Esophagus muscularis mucosa (tissue), 4 donors: ENCODE measurements at regions not wholly inside any gene's neighbourhood (a gene's known extent, or its start where the extent isn't known, plus 50 kb on each side); places are given as distances from the start of the nearest gene placed in this dataset.

ENCODE experiments used
- DNase-seq: peaks from one replicate; pipeline ENCODE4 v3.0.0-alpha.2; 2017; ENCODE audit errors: extremely low spot score
- H3K27ac ChIP-seq, 4 donors: fragments of 200-600 bp; sonication (generic); replicated peaks in 1 of 4; 1 replicate in 3 of 4; 2 replicates in 1 of 4; pipeline ENCODE4 v1.5.1; 2016 to 2019; ENCODE audit warnings: mild to moderate bottlenecking in 1 of 4
- H3K27me3 ChIP-seq, 4 donors: fragments of 200-600 bp; sonication (generic); one replicate each; pipeline versions ENCODE4 v1.5.1 to v1.6.0; 2016 to 2019
- H3K36me3 ChIP-seq, 4 donors: fragments of 200-600 bp; sonication (generic); one replicate each; pipeline ENCODE4 v1.5.1; 2016 to 2019
- H3K4me1 ChIP-seq, 4 donors: fragments of 200-600 bp; sonication (generic); one replicate each; pipeline ENCODE4 v1.5.1; 2016 to 2019
- H3K4me3 ChIP-seq, 4 donors: fragments of 200-600 bp; sonication (generic); 1 replicate in 2 of 4; 2 replicates in 2 of 4; pipeline ENCODE4 v1.5.1; 2016 to 2019; ENCODE audit warnings: mild to moderate bottlenecking in 4 of 4, moderate library complexity in 1 of 4
- H3K9me3 ChIP-seq, 4 donors: fragments of 200-600 bp; sonication (generic); 1 replicate in 3 of 4; 2 replicates in 1 of 4; pipeline ENCODE4 v1.5.1; 2016 to 2019
- CTCF ChIP-seq, 3 experiments: fragments of 200-600 bp in 2 of 3; fragments of 450-650 bp in 1 of 3; sonication (generic) in 2 of 3; IDR thresholded peaks; one replicate each; pipeline ENCODE4 v1.5.1; 2017 to 2019; ENCODE audit warnings: antibody characterized with exemption in 3 of 3, mild to moderate bottlenecking in 2 of 3, moderate library complexity in 1 of 3
- EP300 ChIP-seq: sonication (generic); formaldehyde crosslinking; IDR thresholded peaks from one replicate; pipeline ENCODE4 v1.6.1; 2017; ENCODE audit warnings: antibody characterized with exemption
- POLR2A ChIP-seq: fragments of 450-650 bp; IDR thresholded peaks from one replicate; pipeline ENCODE4 v1.6.1; 2017; ENCODE audit warnings: antibody characterized with exemption, moderate library complexity, mild to moderate bottlenecking, low read depth
- POLR2AphosphoS5 ChIP-seq, 2 donors: sonication (generic); formaldehyde crosslinking; IDR thresholded peaks; one replicate each; pipeline ENCODE4 v1.6.1; 2017; ENCODE audit warnings: antibody characterized with exemption in 2 of 2
- WGBS: methylation state at CpG from one replicate; pipeline ENCODE4 v1.1.5; 2018; 5-methylcytosine and 5-hydroxymethylcytosine counted together
- intact Hi-C: fragments of 100-400 bp; cut with DNase I; formaldehyde crosslinking; loops from one replicate; pipeline ENCODE4 v1.15.1; 2023

GRCh38 chr22:48567213-48567975 lies 1260.3 kb downstream of the BRD1 start:
- Histone ChIP-seq H3K36me3 (no peaks in the 10 kb centered on the region), H3K4me1 (no peaks in the 10 kb centered on the region), H3K27me3 (peaks cover 0 to 46% (median 0%) of the 10 kb centered on the region in 4 donors), H3K9me3 (peaks cover 0 to 27% (median 9%) of the 10 kb centered on the region in 4 donors), H3K4me3 (no peak overlapping the region), H3K27ac (no peak overlapping the region)
- 51% methylated on average over 16 of the region's 18 CpGs for WGBS
- intact Hi-C loops: no loop called here
- TF ChIP-seq CTCF (IDR thresholded peaks at IDR 0.05): no peak
- no peak for TF ChIP-seq EP300
- TF ChIP-seq POLR2AphosphoS5 (IDR thresholded peaks at IDR 0.05): no peak
- TF ChIP-seq POLR2A: no peak
- DNase-seq: no peak

GRCh38 chr22:48566741-48567140 lies 1260.9 kb downstream of the BRD1 start:
- no peak overlapping the region for H3K4me3 ChIP-seq
- no peak overlapping the region for H3K27ac ChIP-seq
- no peaks in the 10 kb centered on the region for H3K4me1 ChIP-seq
- intact Hi-C loops: no loop called here
- H3K36me3 ChIP-seq: no peaks in the 10 kb centered on the region
- 74% methylated on average over 13 of the region's 13 CpGs for WGBS
- peaks cover 0 to 43% (median 0%) of the 10 kb centered on the region in 4 donors for H3K27me3 ChIP-seq
- peaks cover 0 to 22% (median 9%) of the 10 kb centered on the region in 4 donors for H3K9me3 ChIP-seq
- DNase-seq: no peak
- TF ChIP-seq POLR2AphosphoS5 (IDR thresholded peaks at IDR 0.05) (no peak), EP300 (no peak), POLR2A (no peak), CTCF (IDR thresholded peaks at IDR 0.05) (no peak)

GRCh38 chr22:48565901-48566501 lies 1261.7 kb downstream of the BRD1 start:
- DNase-seq: no peak
- no peaks in the 10 kb centered on the region for H3K4me1 ChIP-seq
- H3K27ac ChIP-seq: no peak overlapping the region
- 90% methylated on average over 3 of the region's 3 CpGs for WGBS
- no peak overlapping the region for H3K4me3 ChIP-seq
- H3K27me3 ChIP-seq: peaks cover 0 to 43% (median 0%) of the 10 kb centered on the region in 4 donors
- intact Hi-C loops: no loop called here
- TF ChIP-seq EP300 (no peak), POLR2A (no peak), POLR2AphosphoS5 (IDR thresholded peaks at IDR 0.05) (no peak), CTCF (IDR thresholded peaks at IDR 0.05) (no peak)
- peaks cover 0 to 15% (median 8%) of the 10 kb centered on the region in 4 donors for H3K9me3 ChIP-seq
- H3K36me3 ChIP-seq: no peaks in the 10 kb centered on the region

DNA sequence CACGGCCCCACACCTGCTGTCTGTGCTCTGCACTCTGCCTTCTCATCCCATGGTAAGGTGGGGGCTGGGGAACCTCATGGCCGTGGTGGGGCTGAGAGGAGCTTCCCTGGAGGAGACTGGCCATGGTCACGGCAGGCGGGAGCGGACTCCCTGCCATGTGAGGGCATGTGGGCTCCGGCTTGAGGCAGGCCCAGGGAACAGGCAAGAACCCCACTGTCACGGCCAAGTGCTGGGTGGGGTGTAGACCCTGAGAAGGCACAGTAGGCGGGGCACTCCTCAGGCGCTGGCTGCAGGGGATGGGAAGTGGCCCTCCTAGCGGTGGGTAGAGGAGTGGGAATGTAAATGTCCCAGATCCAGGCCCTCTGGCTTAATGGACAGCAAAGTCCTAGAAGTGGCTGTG lies 1262.7 kb downstream of the BRD1 start:
- Histone ChIP-seq H3K27ac (no peak overlapping the region), H3K9me3 (peaks cover 0 to 4% (median under 1%) of the 10 kb centered on the region in 4 donors), H3K4me3 (no peak overlapping the region), H3K27me3 (peaks cover 0 to 43% (median 0%) of the 10 kb centered on the region in 4 donors), H3K4me1 (no peaks in the 10 kb centered on the region), H3K36me3 (no peaks in the 10 kb centered on the region)
- TF ChIP-seq CTCF (IDR thresholded peaks at IDR 0.05): no peak
- no peak for TF ChIP-seq POLR2A
- no peak for TF ChIP-seq POLR2AphosphoS5 (IDR thresholded peaks at IDR 0.05)
- no peak for TF ChIP-seq EP300
- DNase-seq: no peak
- WGBS: 33% methylated on average over 1 of the region's 10 CpGs
- intact Hi-C loops: no loop called here
